HG02678 (cell line): ENCODE measurements at regions not wholly inside any gene's neighbourhood (a gene's known extent, or its start where the extent isn't known, plus 50 kb on each side); places are given as distances from the start of the nearest gene placed in this dataset.

ENCODE experiments used
- ATAC-seq: cut with Tn5 transposase; IDR thresholded peaks from one replicate; pipeline ENCODE4 v1.9.1; 2021; ENCODE audit warnings: mild to moderate bottlenecking, moderate library complexity; ENCODE audit not compliant: unreplicated experiment

GRCh38 chr15:95210436-95210981, 979.1 kb downstream of the MCTP2 start:
- no peak for ATAC-seq

DNA sequence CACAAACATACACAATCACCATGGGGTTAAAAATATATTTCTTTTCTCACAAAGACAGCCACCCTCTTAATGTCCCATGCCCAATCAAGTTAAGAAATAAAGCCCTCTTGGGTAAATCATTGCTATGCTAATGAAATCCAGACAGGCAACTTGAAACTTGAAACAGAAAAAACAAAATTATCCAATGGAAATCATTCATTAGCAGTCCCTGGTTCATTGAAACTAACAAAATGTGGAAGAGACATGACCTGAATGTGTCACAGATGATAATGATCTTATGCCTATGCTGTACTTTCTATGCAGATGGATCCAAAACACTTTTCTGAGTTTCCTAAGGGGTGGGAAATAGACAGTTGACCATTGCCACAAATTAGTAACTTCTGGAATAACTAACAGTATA, 983.7 kb downstream of the MCTP2 start:
- no peak for ATAC-seq

DNA sequence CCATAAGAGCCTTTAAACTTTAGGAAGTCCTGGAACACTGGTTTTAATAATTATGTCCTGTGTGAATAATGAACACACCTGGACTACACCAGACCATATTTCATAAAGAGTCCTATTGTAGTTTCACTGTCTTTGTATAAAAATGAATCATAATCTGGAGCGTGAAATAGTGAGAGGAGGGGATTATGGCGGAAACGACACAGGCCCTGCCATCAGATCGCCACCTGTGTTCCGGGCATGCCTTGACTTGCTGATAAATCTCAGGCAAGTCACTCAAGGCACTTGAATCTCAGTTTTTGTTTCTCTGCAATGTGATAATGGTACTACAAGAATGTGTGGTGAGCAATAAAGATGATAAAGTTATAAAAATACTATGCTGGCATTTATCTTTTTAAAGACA, 995.5 kb downstream of the MCTP2 start:
- ATAC-seq = no peak

DNA sequence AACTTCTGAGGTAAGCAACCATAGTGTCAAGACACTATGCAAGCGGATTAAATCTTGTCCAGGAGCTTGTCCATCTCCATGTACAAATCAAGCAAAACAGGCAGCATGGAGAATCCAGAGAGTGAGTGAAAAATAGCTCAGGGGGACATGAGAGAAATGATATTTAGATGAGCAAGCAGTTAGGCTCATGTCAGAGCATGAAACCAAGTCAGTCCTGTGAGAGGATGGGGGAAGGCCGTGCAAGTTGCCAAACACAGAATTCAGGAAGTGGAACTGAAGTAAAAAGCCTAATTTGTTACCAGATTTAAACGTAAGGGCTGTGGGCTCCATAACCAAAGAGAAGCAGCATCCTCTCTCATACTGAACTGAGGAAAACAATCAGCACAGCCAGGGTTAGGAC, 995.9 kb downstream of the MCTP2 start:
- no peak for ATAC-seq

DNA sequence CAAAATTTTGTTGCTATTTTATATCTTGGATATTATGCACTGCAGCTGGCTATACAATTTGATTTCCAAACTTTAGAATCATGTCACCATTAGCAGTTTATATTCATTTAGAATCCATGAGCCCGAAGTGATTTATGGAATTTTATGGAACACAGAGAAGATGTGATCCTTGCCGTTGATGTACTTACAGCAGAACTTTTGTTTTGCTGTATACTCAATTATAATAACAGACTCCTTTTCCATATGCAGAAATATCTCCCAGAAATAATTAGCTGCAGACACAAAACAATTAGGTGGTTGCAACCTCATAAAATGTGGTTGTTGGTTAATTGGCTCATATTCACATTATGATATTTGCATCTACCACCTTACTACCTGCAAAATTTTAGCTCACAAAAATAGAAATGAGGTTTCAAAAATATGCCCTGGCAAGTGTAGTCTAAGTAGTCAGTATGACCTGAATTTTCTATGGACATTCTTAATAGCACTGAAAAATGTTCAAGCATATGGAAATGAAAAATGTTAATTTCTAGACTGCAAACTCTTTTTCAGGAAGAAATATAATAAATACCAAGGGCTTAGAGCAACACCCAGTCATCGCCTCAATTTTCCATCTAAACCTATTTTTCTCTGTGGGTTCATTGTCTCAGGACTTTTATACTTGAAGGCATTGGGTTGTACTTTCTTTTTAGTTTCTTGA, 997.6 kb downstream of the MCTP2 start:
- no peak for ATAC-seq

GRCh38 chr15:95235033-95235432, 1003.7 kb downstream of the MCTP2 start:
- no peak for ATAC-seq

GRCh38 chr15:95247071-95247984, 1016.0 kb downstream of the MCTP2 start:
- no peak for ATAC-seq

DNA sequence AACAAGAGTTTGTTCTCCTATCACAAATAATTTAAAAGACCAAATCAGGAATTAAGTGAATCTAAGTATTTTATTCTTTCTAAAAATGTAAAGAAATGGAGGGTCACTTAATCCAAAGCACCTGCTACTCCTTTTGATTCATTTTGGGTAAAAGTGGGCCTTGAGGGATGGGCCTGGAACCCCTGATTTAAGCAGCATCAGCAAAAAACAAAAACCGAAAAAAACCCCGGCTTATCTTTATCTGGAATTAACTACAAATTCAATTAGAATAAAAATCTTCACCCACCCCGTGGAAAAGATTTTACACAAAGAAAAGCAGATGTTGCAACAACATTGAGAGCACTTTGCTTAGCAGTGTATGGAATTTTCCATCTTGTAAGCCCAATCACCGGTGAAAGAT, 1018.2 kb downstream of the MCTP2 start:
- no peak for ATAC-seq

DNA sequence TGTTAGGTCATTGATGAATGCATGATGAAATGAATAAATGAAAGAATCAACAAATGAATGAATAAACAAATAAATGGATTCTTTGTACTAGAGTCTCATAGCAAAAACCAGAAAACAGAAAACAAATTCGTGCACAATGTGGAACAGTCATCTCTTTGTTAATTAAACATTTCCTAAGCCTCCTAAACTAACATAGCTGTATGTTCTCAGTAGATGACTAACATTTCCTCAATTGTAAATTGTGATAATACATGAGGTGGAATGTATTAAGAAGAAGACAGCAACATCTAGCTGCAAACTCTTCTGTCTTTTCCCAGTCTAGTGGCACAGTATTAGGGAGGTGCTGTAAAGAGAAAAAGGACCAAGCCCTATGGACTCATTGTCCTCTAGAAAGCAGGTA, 1021.0 kb downstream of the MCTP2 start:
- no peak for ATAC-seq

GRCh38 chr15:95254263-95254662, 1022.9 kb downstream of the MCTP2 start:
- ATAC-seq = no peak

- ATAC-seq = peak; percentile 66
These were observed 1028.2 kb downstream of the MCTP2 start for GRCh38 chr15:95259513-95259912.

- no peak for ATAC-seq
These were observed 1028.6 kb downstream of the MCTP2 start for GRCh38 chr15:95259965-95260364.

- no peak for ATAC-seq
These were observed 1029.5 kb downstream of the MCTP2 start for GRCh38 chr15:95260856-95261255.

DNA sequence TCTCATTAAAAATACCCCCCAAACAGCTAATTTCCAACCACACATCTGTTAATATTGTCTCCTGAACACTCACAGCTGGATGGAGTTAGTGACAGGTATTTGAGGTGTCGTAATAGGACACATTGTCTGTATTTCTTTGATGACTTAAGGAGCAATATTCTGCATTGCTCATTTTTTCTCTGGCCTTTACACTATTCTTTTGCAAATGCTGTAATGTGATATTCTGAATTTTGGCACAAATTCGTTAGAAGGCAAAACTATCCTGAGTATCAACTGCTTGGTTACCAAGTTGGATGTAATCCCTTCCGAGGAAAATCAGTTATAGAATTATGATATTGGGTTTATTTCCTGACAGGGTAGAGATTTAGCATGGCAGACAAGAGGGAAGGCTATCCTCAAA, 1030.2 kb downstream of the MCTP2 start:
- no peak for ATAC-seq

DNA sequence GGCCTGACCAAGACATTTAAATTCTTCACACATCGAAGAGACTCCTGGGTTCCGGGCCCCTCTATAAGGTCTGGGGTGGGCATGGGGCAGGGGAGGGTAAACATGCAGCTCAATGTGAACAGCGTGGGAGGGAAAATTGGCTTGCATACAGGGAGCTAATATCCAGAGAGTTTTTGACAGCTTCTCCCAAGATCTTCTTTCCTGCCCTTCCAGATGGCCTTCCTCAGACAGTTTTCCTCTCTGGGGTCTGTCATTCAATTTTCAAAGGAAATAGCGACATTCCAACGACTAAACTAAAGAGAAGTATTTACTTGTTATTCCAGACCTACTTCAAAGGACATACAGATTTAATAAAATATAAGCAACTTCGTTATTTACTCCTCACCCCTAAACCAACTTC, 1030.6 kb downstream of the MCTP2 start:
- ATAC-seq = no peak

DNA sequence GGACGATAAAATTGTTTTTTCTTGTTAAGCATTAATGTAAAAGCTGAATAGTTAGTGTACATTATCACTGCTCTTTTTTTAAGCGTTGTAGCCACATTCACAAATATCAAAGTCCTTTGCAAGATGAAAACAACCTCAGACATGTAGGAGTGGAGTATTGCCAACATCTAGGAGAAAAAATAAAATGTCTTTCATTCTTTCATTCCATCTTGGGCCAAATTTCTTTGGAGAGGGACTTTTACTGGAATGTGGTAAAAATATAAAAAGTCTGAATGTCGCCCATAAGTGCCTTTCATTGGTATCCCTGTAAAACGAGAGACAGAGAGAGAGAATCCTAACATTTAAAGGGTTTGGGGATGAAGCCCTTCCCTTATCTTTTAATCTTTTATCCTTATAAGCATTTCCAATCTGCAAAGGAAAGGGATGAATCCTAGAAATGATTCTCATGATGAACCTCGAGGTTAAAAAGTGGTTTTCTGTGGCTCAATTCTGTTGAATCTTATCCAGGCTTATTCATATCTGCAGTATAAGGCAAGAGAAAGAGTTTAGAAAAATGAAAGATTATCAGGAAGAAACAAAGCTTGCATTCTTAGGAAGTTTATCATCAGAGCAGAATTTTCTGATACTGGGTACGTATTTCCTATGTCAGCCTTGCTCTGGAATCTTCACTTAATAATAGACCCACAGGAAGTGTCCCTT, 1031.7 kb downstream of the MCTP2 start:
- ATAC-seq = no peak

DNA sequence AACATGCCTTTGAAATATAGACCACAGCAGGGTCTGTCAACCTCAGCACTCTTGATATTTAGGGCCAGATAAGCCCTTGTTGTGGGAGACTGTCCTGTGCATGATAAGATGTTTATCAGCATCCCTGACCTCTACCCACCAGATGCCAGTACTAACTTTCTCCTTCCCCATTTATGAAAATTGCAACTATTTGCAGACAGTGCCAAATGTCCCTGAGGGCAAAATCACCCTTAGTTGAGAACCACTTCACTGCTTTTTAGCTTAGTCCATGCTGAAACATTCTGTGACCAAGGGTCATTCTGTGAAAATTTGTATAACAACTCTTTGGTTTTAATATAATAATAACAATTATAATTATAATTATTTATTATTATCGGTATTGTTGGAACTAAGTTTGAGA, 1032.4 kb downstream of the MCTP2 start:
- no peak for ATAC-seq

GRCh38 chr15:95265419-95265997, 1034.1 kb downstream of the MCTP2 start:
- ATAC-seq = no peak

DNA sequence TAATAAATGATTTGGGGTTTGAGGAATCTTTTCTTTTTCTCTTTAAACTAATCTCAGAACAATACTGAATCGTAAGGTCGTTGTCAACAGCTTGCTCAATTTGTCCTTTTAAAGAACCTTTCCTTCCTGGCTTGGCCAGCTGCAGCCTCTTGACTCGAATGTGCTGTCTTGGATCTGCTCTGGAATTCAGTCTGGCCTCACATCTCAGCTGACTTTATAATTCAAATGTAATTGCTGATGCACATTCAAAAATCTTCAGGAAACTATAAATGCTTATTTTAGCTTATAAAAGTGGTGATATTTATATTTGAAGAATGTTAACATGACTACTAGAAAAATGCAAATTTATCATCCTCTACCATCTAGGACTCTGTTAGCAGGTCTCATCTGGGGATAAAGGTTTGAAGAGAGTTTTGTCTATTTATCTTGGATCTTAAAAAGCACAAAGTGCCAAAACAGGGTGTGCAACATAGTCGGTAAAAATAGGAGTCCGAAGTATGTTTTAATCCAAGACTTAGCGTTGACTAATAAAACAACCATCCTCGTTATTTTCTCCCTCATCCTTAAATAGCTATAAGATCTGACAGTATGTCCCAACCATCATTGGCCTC, 1035.2 kb downstream of the MCTP2 start:
- no peak for ATAC-seq

DNA sequence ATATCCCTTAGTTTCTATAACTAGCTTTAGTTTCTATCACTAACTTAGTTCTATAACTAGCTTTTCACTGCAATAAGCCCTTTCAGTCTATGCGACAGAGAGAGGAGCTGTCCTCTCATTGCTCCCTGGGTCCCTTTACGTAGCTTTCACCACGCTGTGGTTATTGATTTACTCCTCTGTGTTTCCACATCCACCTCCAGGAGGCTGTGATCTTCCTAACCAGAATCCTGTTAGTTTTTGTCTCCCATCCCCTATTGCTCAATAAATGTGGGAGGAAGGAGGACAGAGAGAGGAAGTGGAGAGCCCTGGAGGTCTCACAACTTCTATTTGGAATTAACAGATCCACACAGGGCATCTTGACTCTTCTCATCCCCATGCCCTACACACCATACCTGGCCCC, 1036.1 kb downstream of the MCTP2 start:
- ATAC-seq = no peak
